ENCODE measurements at regions not wholly inside any gene's neighbourhood (a gene's known extent, or its start where the extent isn't known, plus 50 kb on each side); places are given as distances from the start of the nearest gene placed in this dataset.

DNA sequence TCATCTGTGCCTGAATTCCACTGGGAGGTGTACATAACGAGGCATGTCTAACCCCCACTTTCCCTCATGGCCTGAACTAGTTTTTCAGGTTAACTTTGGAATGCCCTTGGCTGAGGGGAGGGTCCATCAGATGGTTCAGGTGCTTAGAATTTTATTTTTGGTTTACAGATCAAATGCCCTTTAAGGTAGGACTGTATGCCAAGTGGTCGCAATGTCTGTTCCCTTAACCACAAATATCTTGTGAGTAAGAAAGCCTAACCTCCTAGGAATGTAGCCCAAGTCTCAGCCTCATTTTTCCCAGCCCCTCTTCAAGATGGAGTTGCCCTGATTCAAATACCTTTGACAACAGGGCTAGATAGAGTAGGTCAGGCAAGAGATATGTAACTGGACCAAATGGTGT is 78.4 kb downstream of the RNASET2 start:
- TF ChIP-seq, protein P1, sequence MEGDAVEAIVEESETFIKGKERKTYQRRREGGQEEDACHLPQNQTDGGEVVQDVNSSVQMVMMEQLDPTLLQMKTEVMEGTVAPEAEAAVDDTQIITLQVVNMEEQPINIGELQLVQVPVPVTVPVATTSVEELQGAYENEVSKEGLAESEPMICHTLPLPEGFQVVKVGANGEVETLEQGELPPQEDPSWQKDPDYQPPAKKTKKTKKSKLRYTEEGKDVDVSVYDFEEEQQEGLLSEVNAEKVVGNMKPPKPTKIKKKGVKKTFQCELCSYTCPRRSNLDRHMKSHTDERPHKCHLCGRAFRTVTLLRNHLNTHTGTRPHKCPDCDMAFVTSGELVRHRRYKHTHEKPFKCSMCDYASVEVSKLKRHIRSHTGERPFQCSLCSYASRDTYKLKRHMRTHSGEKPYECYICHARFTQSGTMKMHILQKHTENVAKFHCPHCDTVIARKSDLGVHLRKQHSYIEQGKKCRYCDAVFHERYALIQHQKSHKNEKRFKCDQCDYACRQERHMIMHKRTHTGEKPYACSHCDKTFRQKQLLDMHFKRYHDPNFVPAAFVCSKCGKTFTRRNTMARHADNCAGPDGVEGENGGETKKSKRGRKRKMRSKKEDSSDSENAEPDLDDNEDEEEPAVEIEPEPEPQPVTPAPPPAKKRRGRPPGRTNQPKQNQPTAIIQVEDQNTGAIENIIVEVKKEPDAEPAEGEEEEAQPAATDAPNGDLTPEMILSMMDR (IDR thresholded peaks at IDR 0.05): no peak
- TF ChIP-seq POLR2A (IDR thresholded peaks at IDR 0.05): no peak
- intact Hi-C loops (cut with DNase I): no loop called here
- Histone ChIP-seq H3K4me1 (no peaks in the 10 kb centered on the region), H3K4me3 (no peak overlapping the region), H3K27me3 (peaks cover 0 to 16% (median 0%) of the 10 kb centered on the region in 9 donors), H3K27ac (no peak overlapping the region), H3K36me3 (no peaks in the 10 kb centered on the region), H3K9me3 (peaks cover 0 to 10% (median 0%) of the 10 kb centered on the region in 12 donors)
- no peak for ATAC-seq
- 86 to 96% (median 92%) methylated on average over 2 of the region's 2 CpGs for WGBS, 4 donors
- DNase-seq: no peak

DNA sequence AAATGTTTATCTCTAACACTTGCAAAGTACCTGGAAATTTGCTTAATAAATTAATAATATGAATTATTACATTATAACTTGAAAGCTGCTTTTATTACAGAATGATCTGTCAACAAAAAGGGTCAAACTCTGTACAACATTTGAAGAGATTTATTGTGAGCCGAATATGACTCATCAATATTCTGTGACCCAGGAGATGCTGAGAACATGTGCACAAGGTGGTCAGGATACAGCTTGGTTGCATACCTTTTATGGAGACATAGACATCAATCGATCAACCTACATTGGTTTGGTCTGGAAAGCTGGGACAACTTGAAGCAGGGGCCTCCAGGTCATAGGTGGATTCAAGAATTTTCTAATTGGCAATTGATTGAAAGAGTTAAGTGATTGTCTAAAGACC is 79.0 kb downstream of the RNASET2 start:
- Histone ChIP-seq H3K27ac (no peak overlapping the region), H3K4me1 (no peaks in the 10 kb centered on the region), H3K36me3 (no peaks in the 10 kb centered on the region), H3K27me3 (peaks cover 0 to 21% (median 0%) of the 10 kb centered on the region in 9 donors), H3K9me3 (peaks cover 0 to 4% (median 0%) of the 10 kb centered on the region in 12 donors), H3K4me3 (no peak overlapping the region)
- ATAC-seq: no peak
- TF ChIP-seq, protein P1 (IDR thresholded peaks at IDR 0.05): no peak
- TF ChIP-seq POLR2A (IDR thresholded peaks at IDR 0.05): no peak
- no peak for DNase-seq
- 93 to 96% (median 96%) methylated on average over 2 of the region's 2 CpGs for WGBS, 4 donors
- intact Hi-C loops (cut with DNase I): no loop called here

DNA sequence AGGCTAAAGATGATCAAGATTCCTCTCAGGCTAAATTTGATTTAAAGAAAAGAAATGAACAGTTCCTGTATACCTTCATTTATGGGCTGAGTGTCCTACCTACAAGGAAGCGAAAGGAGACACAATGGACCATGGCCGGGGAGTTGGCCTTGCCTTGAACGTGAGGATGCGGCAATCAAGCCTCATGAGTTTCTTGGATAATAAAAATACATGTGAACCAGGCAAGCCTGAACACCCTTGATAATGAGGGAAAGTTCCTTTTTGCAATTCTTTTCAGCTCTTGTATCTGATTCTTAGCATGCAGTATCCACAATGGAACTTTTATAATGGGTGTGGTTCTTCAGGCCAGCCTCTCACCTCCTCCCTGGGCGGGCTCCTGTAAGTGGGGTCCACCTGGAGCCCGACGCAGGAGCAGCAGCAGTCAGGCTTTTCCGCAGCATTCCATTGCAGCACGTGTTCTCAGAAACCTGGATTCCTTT is 83.8 kb downstream of the RNASET2 start:
- H3K4me3 ChIP-seq: no peak overlapping the region
- no peaks in the 10 kb centered on the region for H3K36me3 ChIP-seq
- TF ChIP-seq, protein P1 (IDR thresholded peaks at IDR 0.05): no peak
- no peak for TF ChIP-seq POLR2A (IDR thresholded peaks at IDR 0.05)
- intact Hi-C loops (cut with DNase I): no loop called here
- H3K9me3 ChIP-seq: no peaks in the 10 kb centered on the region
- no peak for DNase-seq
- no peak for ATAC-seq
- no peaks in the 10 kb centered on the region for H3K4me1 ChIP-seq
- peaks cover 0 to 24% (median 0%) of the 10 kb centered on the region in 9 donors for H3K27me3 ChIP-seq
- H3K27ac ChIP-seq: no peak overlapping the region
- WGBS, 4 donors: 67 to 80% (median 74%) methylated on average over 9 of the region's 9 CpGs

DNA sequence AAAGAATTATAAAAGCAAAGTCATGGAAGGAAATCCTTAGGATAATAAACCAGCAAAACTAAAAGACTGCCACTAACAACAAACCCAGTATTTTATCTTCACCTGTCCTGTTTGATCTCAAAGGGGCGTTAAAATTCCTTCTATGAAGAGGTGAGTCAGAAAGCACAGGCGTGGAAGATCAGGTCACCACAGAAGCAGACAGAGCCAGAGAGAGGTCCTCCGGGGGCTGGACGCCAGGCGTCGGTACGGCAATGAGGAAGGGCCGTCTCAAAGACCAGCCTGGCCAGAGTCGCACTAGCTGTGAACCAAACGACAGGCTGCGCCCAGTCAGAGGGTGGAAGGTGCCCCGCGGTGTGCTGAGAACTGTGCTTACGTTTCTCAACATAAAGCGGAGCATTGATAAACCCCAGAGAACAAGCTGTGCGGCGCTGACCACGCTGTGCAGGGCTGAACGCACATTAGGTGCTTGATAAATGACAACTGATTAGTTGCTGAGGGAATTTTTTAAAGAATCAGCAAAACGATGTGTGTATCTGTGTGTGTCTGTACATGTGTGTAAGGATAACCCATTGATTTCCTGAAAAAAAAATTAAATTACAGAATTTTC is 85.6 kb downstream of the RNASET2 start:
- no peak overlapping the region for H3K4me3 ChIP-seq
- DNase-seq (no peak), ATAC-seq (no peak)
- no peaks in the 10 kb centered on the region for H3K9me3 ChIP-seq
- no peak overlapping the region for H3K27ac ChIP-seq
- WGBS, 4 donors: 88 to 89% (median 88%) methylated on average over 20 of the region's 20 CpGs
- no peaks in the 10 kb centered on the region for H3K36me3 ChIP-seq
- H3K27me3 ChIP-seq: peaks cover 0 to 19% (median 0%) of the 10 kb centered on the region in 9 donors
- no peak for TF ChIP-seq POLR2A (IDR thresholded peaks at IDR 0.05)
- TF ChIP-seq, protein P1 (IDR thresholded peaks at IDR 0.05): no peak
- no peaks in the 10 kb centered on the region for H3K4me1 ChIP-seq
- intact Hi-C loops (cut with DNase I): no loop called here
